ENCODE measurements at regions not wholly inside any gene's neighbourhood (a gene's known extent, or its start where the extent isn't known, plus 50 kb on each side); places are given as distances from the start of the nearest gene placed in this dataset.

DNA sequence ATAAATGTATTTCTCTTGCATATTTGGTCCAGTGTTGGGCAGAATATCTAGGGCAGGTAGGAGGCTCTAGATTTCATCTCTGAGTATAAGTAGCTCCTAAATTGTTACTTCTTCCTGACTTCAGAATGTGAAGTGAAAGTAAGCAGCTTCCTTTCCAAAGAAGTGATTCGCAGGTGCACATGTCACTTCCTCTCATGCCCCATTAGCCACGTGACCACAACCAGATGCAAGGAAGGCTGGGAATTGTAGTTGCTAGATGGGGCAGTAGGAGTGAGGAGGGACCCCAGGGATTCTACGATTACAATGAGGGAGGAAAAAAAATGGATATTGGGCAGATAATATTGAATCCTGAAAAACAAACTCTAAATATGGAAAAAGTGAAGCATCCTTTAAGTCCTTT, 113.2 kb upstream of the CYYR1 start:
- FAIRE-seq = no peak

DNA sequence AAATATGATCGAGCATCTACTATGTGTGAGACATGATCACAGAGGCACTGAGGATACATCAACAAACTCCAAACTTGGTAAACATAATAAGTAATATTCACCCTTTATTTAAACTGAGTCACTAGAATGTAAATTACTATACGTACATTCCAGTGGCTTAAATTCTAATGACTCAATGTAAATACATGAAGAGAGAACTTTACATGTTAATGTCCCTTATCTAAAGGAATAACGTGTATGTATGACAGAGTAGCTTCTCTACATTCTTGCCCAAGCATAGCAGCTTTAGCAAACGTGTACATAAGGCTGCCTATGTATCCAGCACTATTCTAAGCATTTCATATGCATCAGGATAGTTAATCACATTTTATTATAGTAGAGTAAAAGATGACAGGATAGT, 111.8 kb upstream of the CYYR1 start:
- H3K9ac ChIP-seq (ENCODE audit: low read length in 3 of 3) = no peak overlapping the region
- no peak for FAIRE-seq
- no peak for DNase-seq
- peaks cover 0 to 6% (median 0%) of the 10 kb centered on the region in 3 donors for H3K9me3 ChIP-seq (ENCODE audit: control insufficient read depth in 2 of 3, insufficient read depth in 1 of 3, low read length in 3 of 3)
- H3K27ac ChIP-seq (ENCODE audit: low read depth in 2 of 2, low read length in 2 of 2) = no peak overlapping the region
- no peak overlapping the region for H3K4me3 ChIP-seq (ENCODE audit: low read length in 3 of 3)
- TF ChIP-seq, protein P1, sequence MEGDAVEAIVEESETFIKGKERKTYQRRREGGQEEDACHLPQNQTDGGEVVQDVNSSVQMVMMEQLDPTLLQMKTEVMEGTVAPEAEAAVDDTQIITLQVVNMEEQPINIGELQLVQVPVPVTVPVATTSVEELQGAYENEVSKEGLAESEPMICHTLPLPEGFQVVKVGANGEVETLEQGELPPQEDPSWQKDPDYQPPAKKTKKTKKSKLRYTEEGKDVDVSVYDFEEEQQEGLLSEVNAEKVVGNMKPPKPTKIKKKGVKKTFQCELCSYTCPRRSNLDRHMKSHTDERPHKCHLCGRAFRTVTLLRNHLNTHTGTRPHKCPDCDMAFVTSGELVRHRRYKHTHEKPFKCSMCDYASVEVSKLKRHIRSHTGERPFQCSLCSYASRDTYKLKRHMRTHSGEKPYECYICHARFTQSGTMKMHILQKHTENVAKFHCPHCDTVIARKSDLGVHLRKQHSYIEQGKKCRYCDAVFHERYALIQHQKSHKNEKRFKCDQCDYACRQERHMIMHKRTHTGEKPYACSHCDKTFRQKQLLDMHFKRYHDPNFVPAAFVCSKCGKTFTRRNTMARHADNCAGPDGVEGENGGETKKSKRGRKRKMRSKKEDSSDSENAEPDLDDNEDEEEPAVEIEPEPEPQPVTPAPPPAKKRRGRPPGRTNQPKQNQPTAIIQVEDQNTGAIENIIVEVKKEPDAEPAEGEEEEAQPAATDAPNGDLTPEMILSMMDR (IDR thresholded peaks at IDR 0.05; ENCODE audit: borderline replicate concordance, extremely low read depth, insufficient read depth) = no peak
- H3K36me3 ChIP-seq (ENCODE audit: control insufficient read depth in 2 of 3, insufficient read depth in 3 of 3, low read length in 3 of 3) = no peaks in the 10 kb centered on the region
- no peaks in the 10 kb centered on the region for H3K4me1 ChIP-seq (ENCODE audit: control insufficient read depth in 2 of 3, insufficient read depth in 2 of 3, low read depth in 1 of 3, low read length in 3 of 3)
- intact Hi-C loops (cut with DNase I) = no loop called here
- no peaks in the 10 kb centered on the region for H3K27me3 ChIP-seq (ENCODE audit: control insufficient read depth, insufficient read depth, low read length)

More for the DNA sequence above, 113.2 kb upstream of the CYYR1 start:
- no peaks in the 10 kb centered on the region for H3K36me3 ChIP-seq (ENCODE audit: control insufficient read depth in 2 of 3, insufficient read depth in 3 of 3, low read length in 3 of 3)
- no peak overlapping the region for H3K9ac ChIP-seq (ENCODE audit: low read length in 3 of 3)
- intact Hi-C loops (cut with DNase I) = no loop called here
- DNase-seq = peak in 2 of 5 donors; percentile 32
- no peaks in the 10 kb centered on the region for H3K27me3 ChIP-seq (ENCODE audit: control insufficient read depth, insufficient read depth, low read length)
- TF ChIP-seq, protein P1 (IDR thresholded peaks at IDR 0.05; ENCODE audit: borderline replicate concordance, extremely low read depth, insufficient read depth) = no peak
- peaks cover 0 to 6% (median 0%) of the 10 kb centered on the region in 3 donors for H3K9me3 ChIP-seq (ENCODE audit: control insufficient read depth in 2 of 3, insufficient read depth in 1 of 3, low read length in 3 of 3)
- H3K4me3 ChIP-seq (ENCODE audit: low read length in 3 of 3) = no peak overlapping the region
- H3K27ac ChIP-seq (ENCODE audit: low read depth in 2 of 2, low read length in 2 of 2) = no peak overlapping the region
- H3K4me1 ChIP-seq (ENCODE audit: control insufficient read depth in 2 of 3, insufficient read depth in 2 of 3, low read depth in 1 of 3, low read length in 3 of 3) = no peaks in the 10 kb centered on the region

DNA sequence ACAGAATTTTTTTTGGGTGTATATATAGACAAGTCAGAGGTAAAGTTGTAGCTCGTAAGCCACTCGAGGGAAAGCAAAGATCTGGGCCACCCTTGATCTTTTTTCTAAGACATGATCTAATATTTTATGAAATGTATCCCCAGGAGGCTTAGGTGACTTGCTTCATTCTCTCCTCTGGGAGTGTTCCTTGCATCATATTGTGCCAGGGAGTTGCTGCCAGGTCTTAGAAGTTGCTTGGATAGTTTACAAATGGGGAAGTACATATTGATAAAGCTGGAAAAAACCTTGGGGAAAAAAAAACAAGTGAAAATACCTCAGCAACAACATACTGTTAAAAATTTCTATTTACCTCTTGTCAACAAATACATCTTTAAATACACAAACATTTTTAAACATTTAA, 110.9 kb upstream of the CYYR1 start:
- no peaks in the 10 kb centered on the region for H3K9me3 ChIP-seq (ENCODE audit: control insufficient read depth in 2 of 3, insufficient read depth in 1 of 3, low read length in 3 of 3)
- no peaks in the 10 kb centered on the region for H3K4me1 ChIP-seq (ENCODE audit: control insufficient read depth in 2 of 3, insufficient read depth in 2 of 3, low read depth in 1 of 3, low read length in 3 of 3)
- intact Hi-C loops (cut with DNase I) = no loop called here
- no peak overlapping the region for H3K4me3 ChIP-seq (ENCODE audit: low read length in 3 of 3)
- no peak for FAIRE-seq
- H3K27me3 ChIP-seq (ENCODE audit: control insufficient read depth, insufficient read depth, low read length) = no peaks in the 10 kb centered on the region
- H3K36me3 ChIP-seq (ENCODE audit: control insufficient read depth in 2 of 3, insufficient read depth in 3 of 3, low read length in 3 of 3) = no peaks in the 10 kb centered on the region
- no peak overlapping the region for H3K27ac ChIP-seq (ENCODE audit: low read depth in 2 of 2, low read length in 2 of 2)
- TF ChIP-seq, protein P1 (IDR thresholded peaks at IDR 0.05; ENCODE audit: borderline replicate concordance, extremely low read depth, insufficient read depth) = no peak
- H3K9ac ChIP-seq (ENCODE audit: low read length in 3 of 3) = no peak overlapping the region
- no peak for DNase-seq

DNA sequence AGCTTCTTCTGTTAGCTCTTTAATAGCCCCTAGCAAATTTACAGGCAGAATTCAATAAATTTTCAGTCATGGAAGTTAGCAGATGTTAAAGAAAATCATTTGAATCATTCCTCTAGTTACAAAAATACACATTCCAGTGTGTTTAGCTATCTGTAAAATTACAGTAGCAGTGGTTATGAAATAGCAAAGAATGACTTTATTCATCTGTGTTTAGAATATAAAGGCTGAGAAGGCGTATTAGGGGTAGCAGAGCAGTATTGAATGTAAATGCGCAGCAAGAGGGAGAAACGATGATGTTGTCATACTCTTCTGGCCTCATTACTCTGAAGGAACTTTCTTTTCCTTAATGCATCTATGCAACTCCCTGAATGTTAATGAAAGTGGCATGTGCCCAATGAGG, 106.2 kb upstream of the CYYR1 start:
- TF ChIP-seq, protein P1 (IDR thresholded peaks at IDR 0.05; ENCODE audit: borderline replicate concordance, extremely low read depth, insufficient read depth) = no peak
- FAIRE-seq = no peak
- peak in 2 of 5 donors; percentile 7 to 8 for DNase-seq
- Histone ChIP-seq H3K27ac (ENCODE audit: low read depth in 2 of 2, low read length in 2 of 2) (no peak overlapping the region), H3K4me1 (ENCODE audit: control insufficient read depth in 2 of 3, insufficient read depth in 2 of 3, low read depth in 1 of 3, low read length in 3 of 3) (no peaks in the 10 kb centered on the region), H3K9ac (ENCODE audit: low read length in 3 of 3) (no peak overlapping the region), H3K36me3 (ENCODE audit: control insufficient read depth in 2 of 3, insufficient read depth in 3 of 3, low read length in 3 of 3) (no peaks in the 10 kb centered on the region), H3K4me3 (ENCODE audit: low read length in 3 of 3) (no peak overlapping the region), H3K27me3 (ENCODE audit: control insufficient read depth, insufficient read depth, low read length) (no peaks in the 10 kb centered on the region), H3K9me3 (ENCODE audit: control insufficient read depth in 2 of 3, insufficient read depth in 1 of 3, low read length in 3 of 3) (no peaks in the 10 kb centered on the region)
- intact Hi-C loops (cut with DNase I) = loop anchor here (10.0 kb wide), 1 partner anchor 64 kb away; no protein-coding TSS in a partner anchor

Data from kidney (tissue), 13 donors.